Mesodermal cell (in vitro differentiated cells): ENCODE measurements at regions not wholly inside any gene's neighbourhood (a gene's known extent, or its start where the extent isn't known, plus 50 kb on each side); places are given as distances from the start of the nearest gene placed in this dataset.

Source experiments
- H3K27ac ChIP-seq: 2 replicates; pipeline ENCODE4 v1.7.0; 2013; ENCODE audit warnings: mild to moderate bottlenecking, low read depth, low read length, moderate library complexity; ENCODE audit not compliant: severe bottlenecking
- H3K36me3 ChIP-seq: 2 replicates; pipeline ENCODE4 v1.7.1; 2013; ENCODE audit warnings: mild to moderate bottlenecking, low read length, moderate library complexity; ENCODE audit not compliant: control insufficient read depth, insufficient read depth
- H3K4me1 ChIP-seq: one replicate; pipeline ENCODE4 v1.7.1; 2013; ENCODE audit warnings: mild to moderate bottlenecking, low read length; ENCODE audit not compliant: insufficient read depth, control insufficient read depth, poor library complexity, severe bottlenecking
- H3K4me3 ChIP-seq: 2 replicates; pipeline ENCODE4 v1.7.0; 2013; ENCODE audit warnings: low read length, control low read depth, mild to moderate bottlenecking; ENCODE audit not compliant: insufficient read depth, poor library complexity, severe bottlenecking; ENCODE audit errors: extremely low read depth
- H3K9me3 ChIP-seq: 2 replicates; pipeline ENCODE4 v1.7.1; 2013; ENCODE audit warnings: mild to moderate bottlenecking, low read length, moderate library complexity; ENCODE audit not compliant: control insufficient read depth
- WGBS, 2 experiments: methylation state at CpG; one replicate each; pipeline ENCODE4 v1.1.5; 2013; ENCODE audit warnings: missing lambda C conversion rate in 2 of 2; ENCODE audit not compliant: insufficient coverage in 2 of 2; 5-methylcytosine and 5-hydroxymethylcytosine counted together

GRCh38 chr4:53693909-53694308, 102.6 kb upstream of the LNX1 start:
- H3K4me3 ChIP-seq, result no peak overlapping the region
- WGBS, 2 experiments, result 86 to 95% methylated on average over 3 to 4 of the region's 5 CpGs

GRCh38 chr4:53693408-53693807, 102.1 kb upstream of the LNX1 start:
- Histone ChIP-seq H3K9me3 (no peaks in the 10 kb centered on the region), H3K4me1 (peaks cover 11% of the 10 kb centered on the region), H3K36me3 (no peaks in the 10 kb centered on the region), H3K27ac (no peak overlapping the region), H3K4me3 (no peak overlapping the region)
- 83 to 100% methylated on average over 2 to 4 of the region's 4 CpGs for WGBS, 2 experiments

More at GRCh38 chr4:53693909-53694308, 102.6 kb upstream of the LNX1 start:
- Histone ChIP-seq H3K4me1 (peaks cover 8% of the 10 kb centered on the region), H3K9me3 (no peaks in the 10 kb centered on the region), H3K36me3 (no peaks in the 10 kb centered on the region), H3K27ac (no peak overlapping the region)

GRCh38 chr4:53688186-53688790, 97.0 kb upstream of the LNX1 start:
- Histone ChIP-seq H3K4me3 (no peak overlapping the region), H3K36me3 (no peaks in the 10 kb centered on the region), H3K27ac (peak overlapping the region; percentile 41), H3K9me3 (no peaks in the 10 kb centered on the region), H3K4me1 (peaks cover 30% of the 10 kb centered on the region)
- WGBS, 2 experiments, result 67 to 83% methylated on average over 2 of the region's 2 CpGs

GRCh38 chr4:53686521-53686920, 95.2 kb upstream of the LNX1 start:
- peaks cover 33% of the 10 kb centered on the region for H3K4me1 ChIP-seq
- no peaks in the 10 kb centered on the region for H3K36me3 ChIP-seq
- no peak overlapping the region for H3K4me3 ChIP-seq
- H3K9me3 ChIP-seq, result no peaks in the 10 kb centered on the region
- no peak overlapping the region for H3K27ac ChIP-seq
- WGBS, 2 experiments, result 90 to 100% methylated on average over 1 of the region's 1 CpG

GRCh38 chr4:53684136-53685130, 93.1 kb upstream of the LNX1 start:
- 70 to 90% methylated on average over 4 to 5 of the region's 6 CpGs for WGBS, 2 experiments
- Histone ChIP-seq H3K36me3 (no peaks in the 10 kb centered on the region), H3K4me3 (no peak overlapping the region), H3K27ac (no peak overlapping the region), H3K9me3 (no peaks in the 10 kb centered on the region), H3K4me1 (peaks cover 34% of the 10 kb centered on the region)

GRCh38 chr4:53682908-53683307, 91.6 kb upstream of the LNX1 start:
- no peaks in the 10 kb centered on the region for H3K36me3 ChIP-seq
- H3K4me1 ChIP-seq, result peaks cover 27% of the 10 kb centered on the region
- no peaks in the 10 kb centered on the region for H3K9me3 ChIP-seq
- 40 to 80% methylated on average over 1 of the region's 2 CpGs for WGBS, 2 experiments
- H3K27ac ChIP-seq, result no peak overlapping the region
- H3K4me3 ChIP-seq, result no peak overlapping the region

GRCh38 chr4:53682196-53682595, 90.9 kb upstream of the LNX1 start:
- Histone ChIP-seq H3K36me3 (no peaks in the 10 kb centered on the region), H3K9me3 (no peaks in the 10 kb centered on the region), H3K4me1 (peaks cover 20% of the 10 kb centered on the region), H3K27ac (no peak overlapping the region), H3K4me3 (no peak overlapping the region)
- WGBS, 2 experiments, result no CpG with 5 or more reads among the region's 1 CpG

GRCh38 chr4:53680598-53680997, 89.3 kb upstream of the LNX1 start:
- Histone ChIP-seq H3K9me3 (no peaks in the 10 kb centered on the region), H3K4me1 (peaks cover 6% of the 10 kb centered on the region), H3K4me3 (no peak overlapping the region), H3K36me3 (no peaks in the 10 kb centered on the region), H3K27ac (no peak overlapping the region)
- 100% methylated on average over 1 of the region's 1 CpG; no CpG with 5 or more reads in 1 of the 2 experiments for WGBS, 2 experiments

- H3K4me3 ChIP-seq, result no peak overlapping the region
- no peaks in the 10 kb centered on the region for H3K36me3 ChIP-seq
- 95% methylated on average over 2 of the region's 2 CpGs; no CpG with 5 or more reads in 1 of the 2 experiments for WGBS, 2 experiments
- no peaks in the 10 kb centered on the region for H3K9me3 ChIP-seq
- peaks cover 6% of the 10 kb centered on the region for H3K4me1 ChIP-seq
- H3K27ac ChIP-seq, result no peak overlapping the region
These were observed 88.9 kb upstream of the LNX1 start for GRCh38 chr4:53680168-53680567.

- H3K4me3 ChIP-seq, result no peak overlapping the region
- no peaks in the 10 kb centered on the region for H3K36me3 ChIP-seq
- 100% methylated on average over 1 of the region's 1 CpG; no CpG with 5 or more reads in 1 of the 2 experiments for WGBS, 2 experiments
- no peak overlapping the region for H3K27ac ChIP-seq
- H3K4me1 ChIP-seq, result peaks cover under 1% of the 10 kb centered on the region
- H3K9me3 ChIP-seq, result no peaks in the 10 kb centered on the region
These were observed 85.2 kb upstream of the LNX1 start for GRCh38 chr4:53676402-53676871.
